Fibroblast of skin of left biceps (primary cell): ENCODE measurements at regions not wholly inside any gene's neighbourhood (a gene's known extent, or its start where the extent isn't known, plus 50 kb on each side); places are given as distances from the start of the nearest gene placed in this dataset.

Experiments
- DNase-seq, 2 experiments: peaks; one replicate each; pipeline ENCODE4 v3.0.0-alpha.2; 2013; ENCODE audit warnings: low read depth in 2 of 2

DNA sequence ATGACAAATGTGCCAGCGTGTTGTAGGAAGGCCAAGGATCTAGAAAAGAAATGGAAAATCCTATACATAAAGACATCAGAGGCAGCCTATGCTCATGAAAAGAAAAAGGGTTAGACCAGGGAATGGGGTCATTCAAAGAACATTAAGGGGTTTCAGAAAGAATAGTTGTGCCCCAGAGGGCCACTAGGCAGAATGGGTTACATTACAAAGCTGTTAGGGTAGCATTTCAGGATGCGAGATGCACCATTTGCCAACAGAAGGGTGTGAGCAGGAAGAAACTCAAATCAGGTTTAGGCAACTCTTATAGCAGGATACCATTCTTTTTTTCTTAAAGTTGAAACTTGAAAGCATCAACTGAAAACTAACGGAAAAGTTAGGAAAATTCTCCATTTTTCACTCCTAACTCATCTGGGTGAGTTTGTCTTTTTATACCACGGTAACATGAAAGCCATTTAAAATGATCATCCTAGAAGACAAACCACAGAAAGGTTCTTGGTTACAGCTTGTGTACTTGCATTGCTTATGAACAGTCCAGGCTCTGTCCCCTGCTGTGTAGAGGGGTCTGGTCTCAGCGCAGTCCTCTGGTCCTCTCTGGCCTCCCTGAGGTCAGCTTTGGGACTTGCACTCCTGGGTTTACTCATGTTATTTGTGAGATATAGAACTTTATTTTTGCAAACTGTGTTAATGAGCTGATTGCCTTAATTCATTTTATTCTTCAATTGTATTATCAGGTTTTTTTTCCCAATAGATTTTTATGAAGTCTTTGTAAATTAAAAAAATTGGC lies 209.1 kb downstream of the DACT1 start:
- DNase-seq: no peak

DNA sequence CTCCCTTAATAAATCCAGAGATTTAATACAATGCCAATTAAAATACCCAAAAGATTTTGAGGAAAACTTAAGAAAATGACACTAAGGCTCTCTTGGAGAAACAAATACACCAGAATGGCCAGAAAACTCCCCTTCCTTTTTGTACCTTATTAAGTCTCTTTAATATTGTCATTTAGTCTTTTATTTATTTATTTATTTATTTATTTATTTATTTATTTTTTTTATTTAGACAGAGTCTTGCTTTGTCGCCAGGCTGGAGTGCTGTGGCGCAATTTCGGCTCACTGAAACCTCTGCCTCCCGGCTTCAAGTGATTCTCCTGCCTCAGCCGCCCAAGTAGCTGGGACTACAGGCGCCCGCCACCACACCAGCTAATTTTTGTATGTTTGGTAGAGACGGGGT lies 210.6 kb downstream of the DACT1 start:
- no peak for DNase-seq

DNA sequence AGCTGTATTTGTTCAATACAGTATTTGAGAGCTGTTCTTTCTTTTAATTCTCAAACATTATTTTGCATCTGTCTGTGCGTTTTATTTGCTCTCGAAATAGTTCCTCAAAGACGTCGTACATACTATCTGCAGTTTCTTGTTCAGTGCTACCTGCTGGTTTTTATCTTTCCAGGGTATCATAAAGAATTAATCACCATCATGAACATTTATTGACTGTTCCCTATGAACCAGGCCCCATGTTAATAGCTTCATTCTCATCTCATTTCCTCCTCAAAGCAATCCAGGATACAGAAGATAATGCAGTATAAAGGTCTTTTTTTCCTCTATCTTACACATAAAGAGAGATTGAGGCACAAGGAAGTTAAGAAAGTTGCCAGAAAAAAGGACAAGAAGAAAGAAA lies 211.8 kb downstream of the DACT1 start:
- DNase-seq: no peak

DNA sequence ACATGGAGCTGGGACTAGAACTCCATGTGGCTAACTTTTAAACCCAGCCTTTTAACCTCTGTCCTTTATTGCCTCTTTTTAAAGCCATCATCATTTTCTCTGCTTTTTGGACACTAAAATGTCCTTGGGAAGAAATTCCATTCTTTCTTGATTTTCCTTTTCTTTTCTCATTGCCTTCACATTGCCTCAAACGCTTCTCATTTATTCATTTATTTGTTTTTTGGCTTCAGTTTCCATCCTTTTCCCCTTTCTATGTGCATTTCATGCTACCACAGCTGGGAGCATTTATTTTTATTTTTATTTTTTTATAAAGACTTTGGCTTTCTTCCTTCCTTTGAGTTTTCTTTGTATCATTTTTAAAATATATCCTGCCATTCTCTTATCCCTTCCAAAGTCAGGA lies 212.2 kb downstream of the DACT1 start:
- DNase-seq: no peak

DNA sequence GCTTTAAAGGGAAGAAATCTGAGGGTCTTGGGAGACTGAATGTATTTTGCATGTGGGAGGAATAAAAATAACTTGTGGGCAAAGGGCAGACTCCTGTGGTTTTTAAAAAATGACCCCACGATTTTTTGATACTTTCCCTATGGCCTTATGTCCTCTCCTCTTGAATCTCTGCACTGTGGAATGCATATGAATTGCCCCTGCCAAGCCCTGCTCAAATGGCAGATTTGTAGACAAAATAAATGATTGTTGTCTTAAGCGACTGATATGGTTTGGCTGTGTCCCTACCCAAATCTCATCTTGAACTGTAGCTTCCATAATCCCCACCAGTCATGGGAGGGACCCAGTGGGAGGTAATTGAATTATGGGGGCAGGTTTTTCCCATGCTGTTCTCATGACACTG lies 223.8 kb downstream of the DACT1 start:
- DNase-seq: peak in 1 of 2 experiments; percentile 3

DNA sequence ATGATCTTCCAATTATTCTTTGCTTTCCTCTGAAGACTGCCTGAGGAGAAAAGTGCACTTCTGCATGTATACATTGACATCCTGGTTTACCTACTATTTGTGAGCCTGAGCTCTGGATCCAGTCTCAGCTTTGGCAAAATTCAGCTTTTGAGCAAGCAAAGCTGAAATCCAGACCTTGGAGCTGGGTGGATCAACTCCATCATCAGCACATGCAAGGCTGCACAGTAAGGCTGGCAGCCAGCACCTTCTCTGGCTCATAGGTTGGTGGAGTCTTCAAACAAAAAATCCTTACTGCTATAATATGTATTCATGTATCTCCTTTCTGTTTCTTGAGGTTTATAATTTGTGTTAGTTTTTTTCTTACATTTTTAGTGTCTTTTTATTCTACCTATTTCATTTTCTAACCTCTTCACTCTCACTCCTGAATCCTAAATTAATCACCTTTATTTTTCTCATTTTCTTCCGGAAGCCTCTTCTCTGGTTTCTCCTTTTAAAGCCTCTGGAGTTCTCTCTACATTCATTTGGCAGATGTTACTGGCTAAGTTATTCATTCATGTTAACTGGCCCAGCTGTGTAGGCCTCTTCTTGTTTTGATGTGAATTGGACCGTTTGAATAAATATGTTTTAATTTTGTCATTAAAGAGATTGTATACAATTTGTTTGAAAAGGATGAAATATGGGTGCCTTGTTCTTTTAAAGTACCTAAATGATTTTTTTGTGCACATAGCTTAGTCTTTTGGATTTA lies 224.8 kb downstream of the DACT1 start:
- DNase-seq: no peak

DNA sequence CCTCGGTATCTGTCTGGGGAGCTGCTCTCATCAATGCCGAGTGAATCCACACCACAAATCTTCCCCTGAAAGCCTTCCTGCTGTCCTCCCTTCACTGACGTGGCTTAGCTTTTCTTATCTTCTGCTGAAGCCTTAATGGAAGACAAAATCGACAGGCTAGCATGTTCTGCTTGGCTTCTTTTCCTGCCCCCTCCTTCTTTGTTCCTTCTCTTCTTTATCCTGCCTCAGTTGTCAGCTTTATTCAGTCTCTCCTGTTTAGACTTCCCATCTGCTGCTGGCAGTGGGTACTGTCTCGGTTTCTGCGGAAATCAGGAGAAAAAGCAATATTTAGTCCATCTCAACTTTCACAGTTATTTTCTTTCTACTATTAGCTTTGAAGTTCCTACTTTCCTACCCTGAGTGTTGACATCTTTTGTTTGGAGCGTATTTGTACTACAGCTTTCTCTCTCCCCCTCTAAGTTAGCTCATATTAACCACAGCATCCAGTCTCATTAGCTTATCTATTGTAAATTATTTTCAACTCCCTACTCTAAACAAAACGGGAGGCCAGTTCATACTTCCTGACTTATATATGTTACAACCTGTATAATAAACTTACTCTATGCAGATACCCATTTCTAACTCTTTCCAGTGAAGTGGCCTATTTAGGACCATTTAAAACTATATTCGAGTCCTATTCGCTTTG lies 226.0 kb downstream of the DACT1 start:
- no peak for DNase-seq

DNA sequence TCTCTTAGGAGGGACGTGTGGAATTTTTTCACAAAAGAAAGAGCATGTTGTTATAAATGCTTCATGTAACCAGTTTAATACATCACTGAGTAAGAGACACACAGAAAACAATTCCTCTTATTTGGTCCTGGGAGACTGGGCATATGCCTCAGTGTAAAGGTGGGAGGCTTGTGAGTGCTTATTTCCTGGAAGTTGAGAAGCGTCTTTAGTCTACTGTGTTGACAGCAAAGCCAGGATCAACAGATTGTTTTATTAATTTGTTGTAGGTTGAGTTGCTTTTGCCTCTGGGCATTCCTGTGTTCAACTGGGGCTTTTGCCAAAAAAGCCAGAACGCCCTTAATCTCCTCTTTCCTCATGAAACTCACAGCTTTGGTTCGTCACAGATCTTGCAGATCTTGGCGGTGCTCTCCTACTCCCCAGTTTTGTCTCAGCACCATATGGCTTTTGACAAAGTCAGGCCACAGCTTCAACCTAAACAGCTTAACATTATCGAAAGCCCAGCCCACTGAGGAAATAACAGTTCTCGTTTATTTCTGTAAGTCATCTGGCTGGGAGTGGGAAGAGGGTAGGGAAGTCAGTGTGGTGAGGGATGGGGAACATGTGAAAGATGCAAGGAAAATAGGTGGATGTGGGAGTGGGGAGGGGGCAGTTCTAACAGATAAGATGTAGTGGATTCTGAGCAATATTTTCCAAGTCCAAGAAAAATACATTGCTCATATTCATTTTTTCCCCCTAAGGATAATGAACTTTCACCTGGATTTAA lies 227.2 kb downstream of the DACT1 start:
- peak; percentile 88 for DNase-seq

DNA sequence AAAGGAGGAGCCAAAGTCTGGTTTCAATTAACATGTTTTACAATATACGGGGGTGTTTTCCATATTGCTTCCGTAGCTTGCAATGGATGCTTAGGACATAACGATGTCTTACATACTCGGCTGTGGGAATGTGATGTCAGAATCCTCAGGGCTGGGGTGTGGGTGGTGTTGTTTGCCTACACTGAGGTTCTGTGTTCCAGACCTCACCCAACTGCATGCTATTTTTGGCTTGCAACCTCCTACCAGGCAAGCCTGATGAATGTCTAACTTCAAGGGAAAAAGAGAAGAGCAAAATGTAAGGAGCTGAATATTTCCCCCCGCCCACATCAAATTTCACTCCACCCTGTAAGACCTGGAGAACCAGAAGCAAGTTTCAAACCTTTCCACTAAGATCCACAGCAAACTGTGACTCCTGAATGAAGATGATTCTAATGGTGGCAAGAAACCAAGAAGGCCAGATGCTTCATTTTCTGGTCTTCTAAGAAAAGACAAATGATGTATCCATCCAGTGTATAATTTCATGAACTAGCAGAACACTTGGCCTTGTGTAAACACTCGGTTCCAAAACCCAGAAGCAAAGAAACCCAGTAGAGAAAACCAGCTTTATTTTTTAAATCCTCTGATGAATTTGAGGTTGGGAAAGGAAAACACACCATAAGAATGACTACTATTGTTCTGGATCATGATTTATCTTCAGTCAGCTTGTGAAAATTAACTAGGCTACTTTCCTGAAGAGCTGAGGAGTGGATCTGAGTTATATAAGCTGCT lies 227.9 kb downstream of the DACT1 start:
- peak; percentile 76 to 81 for DNase-seq

DNA sequence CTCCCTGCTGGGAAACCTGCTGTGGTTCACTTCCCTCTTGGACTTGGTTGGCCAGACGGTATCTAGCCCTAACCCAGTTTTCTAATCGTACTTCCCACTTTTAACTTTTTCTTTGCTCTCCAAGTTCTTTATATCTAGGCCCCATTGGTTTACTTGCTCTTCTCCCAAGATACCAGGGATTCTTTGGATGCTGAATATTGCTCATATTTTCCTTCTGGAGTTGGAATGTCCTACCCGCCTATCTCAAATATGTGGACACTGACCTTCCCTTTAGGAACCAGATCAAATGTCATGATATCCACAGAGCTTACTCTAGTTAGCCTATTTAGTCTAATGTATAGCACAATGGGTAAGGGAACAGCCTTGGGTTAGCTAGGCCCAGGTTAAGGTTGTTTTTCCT lies 228.6 kb downstream of the DACT1 start:
- no peak for DNase-seq

DNA sequence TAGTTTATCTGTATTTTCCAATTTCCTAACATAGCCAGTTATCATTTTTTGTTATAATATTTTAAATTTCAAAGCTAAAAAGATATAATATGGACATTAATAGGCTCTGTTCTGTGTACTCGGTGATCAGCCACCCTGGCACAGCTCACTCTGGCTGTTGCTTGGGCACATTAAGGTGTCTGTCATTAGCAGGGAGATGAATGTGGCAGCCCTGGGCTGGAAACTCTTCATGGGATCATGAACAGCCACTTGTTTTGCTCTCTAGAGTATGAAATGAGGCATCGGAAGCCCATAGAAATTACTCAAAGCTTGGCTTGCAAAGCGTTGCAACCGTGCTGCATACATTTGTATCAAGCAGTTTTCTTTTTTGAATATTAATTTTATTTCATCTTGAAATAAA lies 233.2 kb downstream of the DACT1 start:
- DNase-seq: no peak

DNA sequence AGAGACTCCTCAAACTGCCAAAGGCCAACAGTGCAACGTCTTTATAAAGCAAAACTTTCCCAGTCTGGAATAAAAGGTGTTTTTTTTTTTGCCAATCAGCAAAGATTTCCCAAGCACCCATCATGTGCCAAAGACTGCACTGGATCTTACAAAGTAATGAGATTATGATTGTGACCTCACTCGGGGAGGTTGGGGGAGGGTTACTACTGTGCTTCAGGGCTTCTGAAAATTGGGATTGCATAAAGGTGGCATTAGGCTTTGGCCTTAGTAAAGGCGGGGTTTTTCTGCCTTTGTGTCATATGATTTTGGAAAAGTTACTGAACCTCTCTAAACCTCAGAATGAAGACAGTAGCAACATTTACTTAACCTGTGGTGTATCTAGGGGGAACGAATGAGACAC lies 233.8 kb downstream of the DACT1 start:
- no peak for DNase-seq

DNA sequence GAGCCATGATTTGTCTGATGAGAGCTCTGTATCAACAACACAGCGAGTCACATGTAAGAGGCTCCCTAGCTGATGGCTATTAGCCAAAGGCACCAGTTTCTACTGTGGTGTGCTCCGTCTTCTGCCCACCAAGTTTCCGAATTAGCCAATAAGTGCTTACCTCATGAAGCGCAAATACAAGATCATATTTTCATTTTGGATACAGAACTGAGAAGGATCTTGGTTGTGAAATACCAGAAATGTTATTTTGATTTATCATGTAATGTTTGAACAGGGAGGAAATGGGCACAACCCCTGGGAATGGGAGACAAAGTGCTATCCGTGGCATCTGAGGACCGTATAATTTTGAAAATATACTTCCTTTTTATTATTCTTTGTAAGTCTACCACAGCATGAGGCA lies 234.3 kb downstream of the DACT1 start:
- DNase-seq: no peak

DNA sequence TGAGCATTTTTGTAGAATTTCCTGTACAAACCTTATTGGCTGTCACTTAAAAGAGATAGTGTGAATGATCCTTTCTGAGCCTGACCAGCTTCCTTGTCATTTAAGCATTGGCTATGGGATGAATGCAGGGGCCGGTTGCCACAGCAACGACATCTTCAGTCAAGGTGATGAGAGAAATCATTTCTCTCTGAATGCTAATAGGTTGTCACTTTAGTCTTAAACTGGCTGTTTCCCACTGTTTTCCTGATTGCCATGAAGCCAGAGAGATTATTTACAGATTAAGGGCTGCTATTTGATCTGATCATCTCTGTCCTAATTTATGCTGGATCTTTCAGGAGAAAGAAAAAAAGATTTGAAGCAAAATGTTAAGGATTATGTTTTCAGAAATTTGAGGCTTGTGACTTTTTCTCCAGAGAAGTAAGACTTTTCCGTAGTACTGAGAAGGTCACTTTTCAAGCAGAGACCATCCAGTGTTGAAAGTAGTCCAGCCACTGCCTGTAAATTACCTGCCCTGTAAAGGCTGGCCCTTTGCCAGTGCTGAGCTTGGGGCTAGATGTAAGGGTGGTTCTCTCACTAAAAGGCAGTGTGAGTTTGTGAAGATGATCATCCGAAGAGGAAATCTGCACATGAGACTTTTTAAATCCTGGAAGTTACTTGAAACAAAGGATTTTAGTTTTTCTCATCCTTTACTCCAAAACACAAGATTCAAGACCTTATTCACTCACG lies 235.6 kb downstream of the DACT1 start:
- DNase-seq: no peak

DNA sequence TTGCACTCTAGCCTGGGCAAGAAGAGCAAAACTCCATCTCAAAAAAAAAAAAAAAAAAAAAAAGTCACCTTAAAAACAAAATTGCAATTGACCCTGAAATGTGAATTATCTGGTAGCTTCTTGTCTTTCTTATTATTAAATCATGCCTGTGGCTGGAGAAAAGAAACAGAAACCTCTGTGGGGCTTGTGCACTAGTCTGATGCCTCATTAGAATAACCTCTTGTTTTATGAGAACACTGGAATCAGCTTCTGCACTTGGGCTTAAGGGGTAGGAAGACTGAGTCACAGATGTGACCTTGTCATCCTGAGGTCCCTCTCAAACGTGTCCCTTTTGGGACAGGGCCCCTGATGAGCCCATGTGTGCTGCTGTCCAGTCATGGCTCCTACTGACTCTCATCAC lies 237.9 kb downstream of the DACT1 start:
- DNase-seq: no peak

DNA sequence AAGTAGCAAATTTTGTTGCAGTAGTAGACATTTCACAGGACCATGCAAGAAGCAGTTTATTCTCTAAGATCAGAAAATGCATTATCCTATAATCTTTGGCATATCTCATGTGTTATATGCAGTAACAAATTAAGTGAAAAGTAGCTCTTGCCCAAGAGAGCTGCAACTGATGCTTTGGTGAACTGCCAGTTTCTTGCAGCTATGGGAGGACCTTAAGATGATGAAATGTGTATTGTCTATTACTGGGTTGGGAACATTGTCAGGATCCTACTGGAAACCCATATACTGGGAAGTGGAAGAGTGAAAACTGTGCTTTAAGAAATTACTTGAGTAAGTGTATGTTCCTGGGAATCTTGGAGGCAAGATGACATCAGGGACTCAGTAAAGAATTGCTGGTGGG lies 238.8 kb downstream of the DACT1 start:
- peak; percentile 61 to 79 for DNase-seq

DNA sequence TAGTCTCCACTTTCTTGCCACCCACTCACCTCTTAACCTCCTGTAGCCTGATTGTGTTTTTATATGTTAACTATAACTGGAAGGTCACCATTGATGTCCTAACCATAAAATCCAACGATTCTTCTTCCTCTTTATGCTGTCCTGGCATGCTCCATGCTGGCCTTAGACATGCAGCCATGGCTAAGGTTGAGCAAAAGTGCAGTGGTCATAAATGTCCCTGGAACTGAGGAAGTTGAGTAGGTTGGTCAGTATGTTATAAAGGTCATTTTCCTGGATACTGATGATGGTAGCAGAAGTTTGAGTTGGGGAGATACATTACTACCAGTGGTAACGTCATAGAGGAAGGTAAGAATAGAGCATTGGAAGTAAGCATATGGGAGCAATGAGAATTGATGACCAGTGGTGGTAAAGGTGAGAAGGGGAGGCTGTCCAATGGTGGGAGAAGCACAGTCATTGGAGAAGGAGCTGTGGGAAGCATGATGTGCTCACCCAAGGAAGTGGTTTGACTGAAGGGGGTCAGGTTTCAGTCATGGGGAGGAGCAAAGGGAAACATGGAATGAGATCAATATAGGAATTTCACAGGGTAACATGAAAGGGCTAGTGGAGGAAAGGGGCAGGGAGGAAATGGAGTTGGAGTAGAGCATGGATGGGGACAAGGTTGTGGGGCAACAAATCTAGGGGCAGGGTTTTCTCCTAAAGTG lies 240.8 kb downstream of the DACT1 start:
- DNase-seq: no peak

DNA sequence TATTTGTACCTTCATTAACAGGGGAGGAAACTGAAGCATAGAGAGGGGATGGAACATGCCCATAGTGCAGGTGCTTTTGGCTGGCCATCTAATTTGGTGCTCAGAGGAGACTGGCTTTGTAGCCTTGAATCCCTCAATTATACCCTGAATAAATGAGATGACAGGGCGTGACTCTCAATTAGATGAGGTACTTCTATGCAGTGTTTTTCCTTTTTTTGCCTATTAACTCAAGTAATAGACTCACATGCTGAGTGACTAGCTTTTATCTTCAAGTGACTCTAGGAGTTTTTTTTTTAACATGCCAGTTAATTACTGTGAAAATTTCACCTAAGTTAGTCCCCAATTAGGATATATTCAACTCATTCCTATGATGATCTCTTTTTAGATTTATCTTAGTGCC lies 243.7 kb downstream of the DACT1 start:
- no peak for DNase-seq

DNA sequence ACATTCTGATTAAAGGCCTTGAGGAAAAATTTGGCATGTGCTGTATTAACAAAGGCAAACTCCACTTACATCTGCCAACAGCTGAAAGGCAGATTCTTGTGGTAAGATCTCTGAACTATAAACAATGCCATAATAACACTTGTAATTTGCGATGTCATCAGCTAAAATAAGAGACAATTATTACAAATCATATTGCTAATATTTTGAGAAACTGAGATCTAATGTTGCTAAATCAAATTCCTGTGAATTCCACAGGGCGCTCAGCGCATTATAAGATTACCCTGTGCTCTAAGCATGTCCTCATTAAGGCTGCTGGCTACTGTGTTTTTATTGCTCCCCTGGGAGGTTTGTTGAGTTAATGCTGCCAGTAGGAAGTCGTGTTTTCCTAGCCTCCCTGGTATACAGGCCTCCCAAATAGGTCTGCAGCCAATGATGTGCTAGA lies 244.8 kb downstream of the DACT1 start:
- DNase-seq: peak; percentile 93 to 94

DNA sequence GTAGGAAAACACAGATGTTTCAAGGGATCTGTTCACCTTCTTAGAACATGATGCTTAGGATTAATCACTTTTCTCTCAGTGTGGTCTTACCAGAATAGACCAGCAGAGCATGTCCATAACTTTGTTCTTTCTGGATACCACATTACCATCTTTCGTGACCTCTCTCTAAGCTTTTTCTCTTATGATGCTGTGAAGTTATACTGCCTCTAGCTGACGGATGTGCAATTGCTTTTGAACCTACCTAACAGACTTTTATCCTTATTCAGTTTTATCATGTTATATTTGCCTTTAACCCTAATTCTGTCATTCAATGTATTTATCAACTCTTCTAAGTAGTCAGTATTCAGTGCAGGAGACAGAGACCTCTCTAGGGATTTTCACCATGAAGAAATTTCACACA lies 246.7 kb downstream of the DACT1 start:
- DNase-seq: no peak
